Gastrocnemius medialis (tissue), 4 donors: ENCODE measurements at regions not wholly inside any gene's neighbourhood (a gene's known extent, or its start where the extent isn't known, plus 50 kb on each side); places are given as distances from the start of the nearest gene placed in this dataset.

Experiments used
- CTCF ChIP-seq, 5 experiments: fragments of 450-650 bp in 3 of 5; fragments of 200-600 bp in 2 of 5; sonication (generic) in 2 of 5; IDR thresholded peaks in 4 of 5; conservative IDR thresholded peaks in 1 of 5; 1 replicate in 4 of 5; 2 replicates in 1 of 5; pipeline ENCODE4 v1.5.1; 2016 to 2019; ENCODE audit warnings: antibody characterized with exemption in 5 of 5, mild to moderate bottlenecking in 3 of 5, moderate library complexity in 3 of 5
- POLR2A ChIP-seq, 2 donors: fragments of 450-650 bp; IDR thresholded peaks; one replicate each; pipeline ENCODE4 v1.6.1; 2017; ENCODE audit warnings: antibody characterized with exemption in 2 of 2, mild to moderate bottlenecking in 2 of 2, moderate library complexity in 2 of 2

DNA sequence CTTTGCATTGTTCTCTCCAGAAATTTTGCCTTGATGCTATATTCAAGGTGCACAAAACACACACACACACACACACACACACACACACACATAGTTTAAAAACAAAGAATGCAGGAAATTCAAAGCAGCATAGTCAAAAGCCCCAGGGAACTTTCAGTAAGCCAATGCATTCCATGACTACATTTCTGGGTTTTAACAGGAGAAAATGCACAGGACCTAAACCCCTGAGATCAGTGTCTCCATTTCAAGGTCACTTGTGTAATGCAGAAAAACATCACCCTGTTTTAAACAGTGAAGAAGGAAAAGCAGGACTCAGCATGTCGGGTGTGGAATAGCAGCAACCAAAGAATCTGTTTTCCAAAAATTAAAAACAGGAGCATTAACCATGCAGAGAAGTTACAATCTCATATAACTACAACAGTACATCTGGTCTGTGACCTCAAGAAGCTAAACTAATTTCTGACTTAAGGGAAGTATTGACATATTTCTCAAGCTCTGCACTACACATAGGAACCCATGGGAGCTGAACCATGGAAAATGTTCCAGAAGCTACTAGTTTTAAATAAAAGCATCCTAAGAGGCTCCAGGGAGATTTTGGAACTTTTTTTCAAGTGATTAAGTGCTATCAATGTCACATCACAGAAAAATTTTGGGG, 296.7 kb downstream of the HINT1 start:
- TF ChIP-seq CTCF (IDR thresholded peaks at IDR 0.05 in 4 of 5, conservative IDR thresholded peaks at IDR 0.05 in 1 of 5) = no peak
- no peak for TF ChIP-seq POLR2A (IDR thresholded peaks at IDR 0.05)
